GM10266 (cell line): ENCODE measurements at regions not wholly inside any gene's neighbourhood (a gene's known extent, or its start where the extent isn't known, plus 50 kb on each side); places are given as distances from the start of the nearest gene placed in this dataset.
"Not testable (repeated sequence)": the region's sequence is repeated elsewhere in the genome, so short reads cannot be mapped to it uniquely, and the experiment has no call there.

Experiments
- DNase-seq: peaks from one replicate; pipeline ENCODE4 v3.0.0; 2012; ENCODE audit errors: extremely low spot score
- TF ChIP-seq, protein P1 (sequence below): IDR thresholded peaks from 2 replicates; pipeline ENCODE4 v1.5.1; 2012; ENCODE audit warnings: mild to moderate bottlenecking, low read depth; ENCODE audit not compliant: control insufficient read depth, insufficient read depth; ENCODE audit errors: missing control alignments

- TF ChIP-seq, protein P1, sequence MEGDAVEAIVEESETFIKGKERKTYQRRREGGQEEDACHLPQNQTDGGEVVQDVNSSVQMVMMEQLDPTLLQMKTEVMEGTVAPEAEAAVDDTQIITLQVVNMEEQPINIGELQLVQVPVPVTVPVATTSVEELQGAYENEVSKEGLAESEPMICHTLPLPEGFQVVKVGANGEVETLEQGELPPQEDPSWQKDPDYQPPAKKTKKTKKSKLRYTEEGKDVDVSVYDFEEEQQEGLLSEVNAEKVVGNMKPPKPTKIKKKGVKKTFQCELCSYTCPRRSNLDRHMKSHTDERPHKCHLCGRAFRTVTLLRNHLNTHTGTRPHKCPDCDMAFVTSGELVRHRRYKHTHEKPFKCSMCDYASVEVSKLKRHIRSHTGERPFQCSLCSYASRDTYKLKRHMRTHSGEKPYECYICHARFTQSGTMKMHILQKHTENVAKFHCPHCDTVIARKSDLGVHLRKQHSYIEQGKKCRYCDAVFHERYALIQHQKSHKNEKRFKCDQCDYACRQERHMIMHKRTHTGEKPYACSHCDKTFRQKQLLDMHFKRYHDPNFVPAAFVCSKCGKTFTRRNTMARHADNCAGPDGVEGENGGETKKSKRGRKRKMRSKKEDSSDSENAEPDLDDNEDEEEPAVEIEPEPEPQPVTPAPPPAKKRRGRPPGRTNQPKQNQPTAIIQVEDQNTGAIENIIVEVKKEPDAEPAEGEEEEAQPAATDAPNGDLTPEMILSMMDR: no peak
These were observed 109.1 kb downstream of the AKAP11 start for GRCh38 chr13:42381165-42381425.

GRCh38 chr13:42381426-42381825 is 109.5 kb downstream of the AKAP11 start:
- DNase-seq: not testable (repeated sequence)

More at GRCh38 chr13:42381165-42381425, 109.1 kb downstream of the AKAP11 start:
- no peak for DNase-seq

GRCh38 chr13:42383025-42383424 is 111.1 kb downstream of the AKAP11 start:
- no peak for DNase-seq
- TF ChIP-seq, protein P1: no peak

DNA sequence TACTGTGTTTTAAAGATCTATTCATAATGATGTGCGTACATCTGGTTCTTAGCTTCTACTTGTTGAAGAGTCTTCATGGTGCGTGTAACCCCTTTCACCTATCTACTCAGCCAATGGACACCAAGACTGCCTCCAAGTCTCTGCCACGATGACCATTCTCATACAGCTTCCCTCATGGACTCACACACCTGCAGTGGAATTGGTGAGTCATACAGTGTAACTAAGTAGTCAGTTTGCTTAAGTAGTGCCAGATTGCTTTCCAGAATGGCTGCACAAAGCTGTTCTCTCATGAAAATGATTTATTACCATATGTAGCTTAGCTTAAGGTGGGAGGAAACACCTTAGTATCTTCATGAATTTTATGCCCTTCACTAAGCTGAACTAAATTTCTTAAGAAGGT is 112.3 kb downstream of the AKAP11 start:
- DNase-seq: no peak
- TF ChIP-seq, protein P1: no peak

DNA sequence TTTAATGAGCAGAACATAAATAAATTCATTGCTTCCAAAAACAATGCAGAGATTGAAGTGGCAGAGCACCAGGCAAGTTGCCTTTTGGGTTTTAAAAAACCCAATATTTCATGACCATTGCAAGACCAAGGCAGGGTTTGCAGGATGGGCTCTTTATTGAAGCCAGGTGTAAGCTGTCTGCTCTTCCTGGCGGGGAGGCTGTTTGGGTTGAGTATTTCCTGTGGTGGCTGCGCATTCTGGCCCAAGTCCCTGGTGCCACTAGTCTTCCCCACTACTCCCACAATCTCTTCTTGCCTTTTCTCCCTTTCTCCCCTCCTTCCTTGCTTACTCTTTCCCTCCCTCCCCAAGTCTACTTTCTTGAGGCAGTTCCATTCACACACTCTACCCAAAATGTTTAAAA is 116.4 kb downstream of the AKAP11 start:
- TF ChIP-seq, protein P1: no peak
- no peak for DNase-seq

GRCh38 chr13:42389041-42389440 is 117.1 kb downstream of the AKAP11 start:
- TF ChIP-seq, protein P1: no peak
- no peak for DNase-seq

- no peak for DNase-seq
- TF ChIP-seq, protein P1: no peak
These were observed 120.2 kb downstream of the AKAP11 start for GRCh38 chr13:42392180-42392579.
